WTC11 (cell line): ENCODE measurements at regions not wholly inside any gene's neighbourhood (a gene's known extent, or its start where the extent isn't known, plus 50 kb on each side); places are given as distances from the start of the nearest gene placed in this dataset.

Source experiments
- CTCF ChIP-seq: fragments of 200-600 bp; IDR thresholded peaks from 2 replicates; pipeline ENCODE4 v1.8.0; 2022; ENCODE audit warnings: antibody characterized with exemption
- GRHL2 ChIP-seq: fragments of 250-450 bp; sonication (Bioruptor Pico); IDR thresholded peaks from 2 replicates; pipeline ENCODE4 v1.8.0; 2022; ENCODE audit warnings: mild to moderate bottlenecking, moderate library complexity; ENCODE audit not compliant: insufficient replicate concordance, severe bottlenecking
- TF ChIP-seq, protein P1 (sequence below): fragments of 250-450 bp; sonication (Bioruptor Pico); IDR thresholded peaks from 2 replicates; pipeline ENCODE4 v1.9.0; 2021; ENCODE audit warnings: mild to moderate bottlenecking

GRCh38 chr9:31950756-31951155 lies 433.7 kb upstream of the ACO1 start:
- TF ChIP-seq GRHL2 (no peak), CTCF (no peak)
- TF ChIP-seq, protein P1, sequence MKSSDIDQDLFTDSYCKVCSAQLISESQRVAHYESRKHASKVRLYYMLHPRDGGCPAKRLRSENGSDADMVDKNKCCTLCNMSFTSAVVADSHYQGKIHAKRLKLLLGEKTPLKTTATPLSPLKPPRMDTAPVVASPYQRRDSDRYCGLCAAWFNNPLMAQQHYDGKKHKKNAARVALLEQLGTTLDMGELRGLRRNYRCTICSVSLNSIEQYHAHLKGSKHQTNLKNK (CRISPR knock-in tag) = no peak
